Body of pancreas (tissue), 4 donors: ENCODE measurements at regions not wholly inside any gene's neighbourhood (a gene's known extent, or its start where the extent isn't known, plus 50 kb on each side); places are given as distances from the start of the nearest gene placed in this dataset.

Experiments used
- POLR2A ChIP-seq, 3 donors: fragments of 450-650 bp; IDR thresholded peaks; one replicate each; pipeline ENCODE4 v1.6.1; 2016; ENCODE audit warnings: antibody characterized with exemption in 3 of 3, mild to moderate bottlenecking in 2 of 3
- TF ChIP-seq, protein P1 (sequence below), 7 experiments: fragments of 450-650 bp in 4 of 7; fragments of 200-600 bp in 3 of 7; sonication (generic) in 3 of 7; IDR thresholded peaks; one replicate each; pipeline ENCODE4 v1.5.1; 2016 to 2019; ENCODE audit warnings: antibody characterized with exemption in 7 of 7

DNA sequence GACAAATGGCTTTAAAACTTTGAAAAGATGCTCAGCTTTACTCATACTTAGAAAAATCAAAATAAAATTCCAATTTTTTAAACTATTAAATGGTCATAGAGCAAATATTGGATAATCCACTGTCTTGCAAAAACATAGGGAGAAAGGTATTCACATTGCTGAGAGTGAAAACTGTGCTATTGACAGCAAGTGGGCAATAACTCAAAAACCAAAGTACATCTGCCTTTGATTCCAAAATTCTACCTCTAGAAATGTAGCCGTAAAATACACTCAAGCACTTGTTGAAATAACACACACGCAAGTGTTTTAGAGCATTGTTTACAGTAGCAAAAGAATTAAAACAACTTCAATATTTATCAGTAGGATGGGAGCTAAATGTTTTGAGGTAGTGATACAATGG is 210.6 kb upstream of the HS3ST3A1 start:
- TF ChIP-seq, protein P1, sequence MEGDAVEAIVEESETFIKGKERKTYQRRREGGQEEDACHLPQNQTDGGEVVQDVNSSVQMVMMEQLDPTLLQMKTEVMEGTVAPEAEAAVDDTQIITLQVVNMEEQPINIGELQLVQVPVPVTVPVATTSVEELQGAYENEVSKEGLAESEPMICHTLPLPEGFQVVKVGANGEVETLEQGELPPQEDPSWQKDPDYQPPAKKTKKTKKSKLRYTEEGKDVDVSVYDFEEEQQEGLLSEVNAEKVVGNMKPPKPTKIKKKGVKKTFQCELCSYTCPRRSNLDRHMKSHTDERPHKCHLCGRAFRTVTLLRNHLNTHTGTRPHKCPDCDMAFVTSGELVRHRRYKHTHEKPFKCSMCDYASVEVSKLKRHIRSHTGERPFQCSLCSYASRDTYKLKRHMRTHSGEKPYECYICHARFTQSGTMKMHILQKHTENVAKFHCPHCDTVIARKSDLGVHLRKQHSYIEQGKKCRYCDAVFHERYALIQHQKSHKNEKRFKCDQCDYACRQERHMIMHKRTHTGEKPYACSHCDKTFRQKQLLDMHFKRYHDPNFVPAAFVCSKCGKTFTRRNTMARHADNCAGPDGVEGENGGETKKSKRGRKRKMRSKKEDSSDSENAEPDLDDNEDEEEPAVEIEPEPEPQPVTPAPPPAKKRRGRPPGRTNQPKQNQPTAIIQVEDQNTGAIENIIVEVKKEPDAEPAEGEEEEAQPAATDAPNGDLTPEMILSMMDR (IDR thresholded peaks at IDR 0.05): no peak
- no peak for TF ChIP-seq POLR2A (IDR thresholded peaks at IDR 0.05)
